GM15510 (cell line): ENCODE measurements at regions not wholly inside any gene's neighbourhood (a gene's known extent, or its start where the extent isn't known, plus 50 kb on each side); places are given as distances from the start of the nearest gene placed in this dataset.

ENCODE experiments used
- POLR2A ChIP-seq: IDR thresholded peaks from 3 replicates; pipeline ENCODE4 v1.6.1; 2011; ENCODE audit warnings: borderline replicate concordance; ENCODE audit not compliant: insufficient read length; ENCODE audit errors: extremely low read depth

GRCh38 chr12:90675106-90675505 lies 279.9 kb downstream of the CCER1 start:
- TF ChIP-seq POLR2A, result no peak

- no peak for TF ChIP-seq POLR2A
These were observed 282.9 kb downstream of the CCER1 start for GRCh38 chr12:90672081-90672480.

GRCh38 chr12:90659060-90659459 lies 295.9 kb downstream of the CCER1 start:
- no peak for TF ChIP-seq POLR2A

- TF ChIP-seq POLR2A, result no peak
These were observed 301.9 kb downstream of the CCER1 start for GRCh38 chr12:90653040-90653439.

- TF ChIP-seq POLR2A, result no peak
These were observed 302.7 kb downstream of the CCER1 start for GRCh38 chr12:90652280-90652679.

GRCh38 chr12:90645181-90645580 lies 309.8 kb downstream of the CCER1 start:
- TF ChIP-seq POLR2A, result no peak

- no peak for TF ChIP-seq POLR2A
These were observed 323.3 kb downstream of the CCER1 start for GRCh38 chr12:90631591-90632212.

GRCh38 chr12:90630006-90630405 lies 325.0 kb downstream of the CCER1 start:
- no peak for TF ChIP-seq POLR2A

GRCh38 chr12:90628213-90628612 lies 326.8 kb downstream of the CCER1 start:
- no peak for TF ChIP-seq POLR2A

GRCh38 chr12:90627180-90627896 lies 327.6 kb downstream of the CCER1 start:
- TF ChIP-seq POLR2A, result no peak

GRCh38 chr12:90622431-90622830 lies 332.5 kb downstream of the CCER1 start:
- no peak for TF ChIP-seq POLR2A

- no peak for TF ChIP-seq POLR2A
These were observed 333.0 kb downstream of the CCER1 start for GRCh38 chr12:90621927-90622326.

- TF ChIP-seq POLR2A, result no peak
These were observed 335.0 kb downstream of the CCER1 start for GRCh38 chr12:90619943-90620342.

GRCh38 chr12:90618586-90618985 lies 336.4 kb downstream of the CCER1 start:
- no peak for TF ChIP-seq POLR2A

GRCh38 chr12:90611891-90612290 lies 343.1 kb downstream of the CCER1 start:
- TF ChIP-seq POLR2A, result no peak

GRCh38 chr12:90611048-90611447 lies 343.9 kb downstream of the CCER1 start:
- no peak for TF ChIP-seq POLR2A

GRCh38 chr12:90593596-90594295 lies 361.2 kb downstream of the CCER1 start:
- TF ChIP-seq POLR2A, result no peak

GRCh38 chr12:90589956-90590355 lies 365.0 kb downstream of the CCER1 start:
- TF ChIP-seq POLR2A, result no peak
